ENCODE measurements at regions not wholly inside any gene's neighbourhood (a gene's known extent, or its start where the extent isn't known, plus 50 kb on each side); places are given as distances from the start of the nearest gene placed in this dataset.

DNA sequence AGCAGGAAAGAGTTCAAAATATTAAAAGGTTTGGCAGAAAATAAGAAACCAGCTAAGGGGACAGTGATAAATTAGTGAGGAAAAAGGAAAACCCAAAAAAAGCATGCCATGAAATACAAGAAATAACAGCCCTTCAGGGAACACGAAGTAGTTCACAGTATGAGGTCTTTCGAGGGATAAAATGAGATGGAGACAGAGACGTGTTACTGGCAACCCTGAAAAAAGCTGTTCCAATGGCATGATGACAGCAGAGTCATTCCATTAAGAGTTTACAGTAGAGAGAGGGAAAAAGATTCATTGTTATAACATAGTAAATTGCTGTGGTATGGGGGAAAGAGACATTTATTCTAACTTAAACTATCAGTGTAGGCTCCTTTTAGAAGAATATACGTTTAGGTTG is 391.2 kb downstream of the ANKRD7 start:
- no peak overlapping the region for H3K4me3 ChIP-seq (replicated peaks; ENCODE audit: low read depth, low read length)
- DNase-seq (ENCODE audit: low read depth): no peak

DNA sequence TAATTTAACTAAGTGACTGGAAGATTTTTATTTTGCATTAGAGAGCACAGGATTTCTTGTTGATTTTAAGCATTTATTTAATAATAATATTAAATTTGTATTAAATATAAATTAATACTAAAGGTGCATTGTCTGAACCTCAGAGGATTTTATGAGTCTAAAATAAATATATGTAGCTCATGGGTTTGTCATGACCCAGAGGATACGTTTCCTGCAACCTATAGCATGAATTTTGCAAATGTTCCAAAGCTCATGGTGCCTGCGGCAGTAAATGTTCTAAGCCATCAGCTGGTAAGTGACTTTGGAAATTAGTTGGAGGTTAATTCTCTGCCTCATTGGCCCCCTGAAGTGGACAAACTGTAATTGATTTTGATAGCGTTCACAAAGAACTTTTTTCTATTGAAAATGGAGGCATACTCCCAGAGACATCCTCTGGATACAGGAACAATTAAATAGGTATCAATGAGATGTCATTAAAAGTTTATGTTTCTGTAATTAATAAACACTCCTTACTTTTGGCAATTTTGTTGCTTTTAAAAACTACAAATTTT is 397.4 kb downstream of the ANKRD7 start:
- no peak overlapping the region for H3K4me3 ChIP-seq (replicated peaks; ENCODE audit: low read depth, low read length)
- TF ChIP-seq, protein P1, sequence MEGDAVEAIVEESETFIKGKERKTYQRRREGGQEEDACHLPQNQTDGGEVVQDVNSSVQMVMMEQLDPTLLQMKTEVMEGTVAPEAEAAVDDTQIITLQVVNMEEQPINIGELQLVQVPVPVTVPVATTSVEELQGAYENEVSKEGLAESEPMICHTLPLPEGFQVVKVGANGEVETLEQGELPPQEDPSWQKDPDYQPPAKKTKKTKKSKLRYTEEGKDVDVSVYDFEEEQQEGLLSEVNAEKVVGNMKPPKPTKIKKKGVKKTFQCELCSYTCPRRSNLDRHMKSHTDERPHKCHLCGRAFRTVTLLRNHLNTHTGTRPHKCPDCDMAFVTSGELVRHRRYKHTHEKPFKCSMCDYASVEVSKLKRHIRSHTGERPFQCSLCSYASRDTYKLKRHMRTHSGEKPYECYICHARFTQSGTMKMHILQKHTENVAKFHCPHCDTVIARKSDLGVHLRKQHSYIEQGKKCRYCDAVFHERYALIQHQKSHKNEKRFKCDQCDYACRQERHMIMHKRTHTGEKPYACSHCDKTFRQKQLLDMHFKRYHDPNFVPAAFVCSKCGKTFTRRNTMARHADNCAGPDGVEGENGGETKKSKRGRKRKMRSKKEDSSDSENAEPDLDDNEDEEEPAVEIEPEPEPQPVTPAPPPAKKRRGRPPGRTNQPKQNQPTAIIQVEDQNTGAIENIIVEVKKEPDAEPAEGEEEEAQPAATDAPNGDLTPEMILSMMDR (IDR thresholded peaks at IDR 0.05; ENCODE audit: low read length, missing control alignments): no peak
- DNase-seq (ENCODE audit: low read depth): no peak

More for the DNA sequence above, 391.2 kb downstream of the ANKRD7 start:
- TF ChIP-seq, protein P1 (IDR thresholded peaks at IDR 0.05; ENCODE audit: low read length, missing control alignments): no peak

DNA sequence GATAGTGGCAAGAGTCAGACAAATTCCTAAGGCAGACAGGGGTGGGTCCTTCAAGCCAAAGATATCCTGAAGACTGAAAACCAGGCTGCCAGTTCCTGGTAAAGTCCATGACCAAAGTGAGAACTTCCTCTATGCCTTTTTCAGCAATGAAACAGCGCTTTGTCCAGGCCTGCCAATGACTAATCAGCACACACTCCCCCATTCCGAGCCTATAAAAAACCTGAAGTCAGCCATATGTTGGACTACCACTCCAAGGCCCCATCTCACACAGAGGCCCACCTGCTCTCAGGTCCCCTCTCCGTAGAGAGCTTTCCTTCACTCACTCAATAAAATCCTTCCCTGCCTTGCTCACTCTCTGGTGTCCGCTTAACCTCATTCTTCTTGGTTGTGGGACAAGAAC is 402.2 kb downstream of the ANKRD7 start:
- TF ChIP-seq, protein P1 (IDR thresholded peaks at IDR 0.05; ENCODE audit: low read length, missing control alignments): no peak
- no peak for DNase-seq (ENCODE audit: low read depth)
- no peak overlapping the region for H3K4me3 ChIP-seq (replicated peaks; ENCODE audit: low read depth, low read length)

DNA sequence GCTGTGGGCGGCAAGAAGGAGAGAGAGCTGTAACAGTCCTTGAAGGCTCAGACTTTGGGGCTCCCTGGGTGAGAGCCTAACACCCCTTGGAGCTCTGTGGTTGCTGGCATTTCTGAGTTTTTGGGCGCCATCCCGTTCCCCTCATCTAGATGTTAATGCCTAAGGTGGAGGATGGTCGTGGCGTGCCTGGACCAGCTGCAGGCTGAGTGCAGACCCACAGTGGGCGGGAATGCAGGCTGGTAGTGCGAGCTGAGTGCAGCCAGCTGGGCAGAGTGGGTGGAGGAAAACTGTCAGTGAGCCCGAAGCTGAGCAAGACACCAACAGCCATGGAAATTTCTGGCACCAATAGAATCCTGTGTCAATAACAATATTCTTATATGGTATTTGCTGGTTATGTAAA is 403.0 kb downstream of the ANKRD7 start:
- H3K4me3 ChIP-seq (replicated peaks; ENCODE audit: low read depth, low read length): no peak overlapping the region
- TF ChIP-seq, protein P1 (IDR thresholded peaks at IDR 0.05; ENCODE audit: low read length, missing control alignments): no peak
- DNase-seq (ENCODE audit: low read depth): no peak

DNA sequence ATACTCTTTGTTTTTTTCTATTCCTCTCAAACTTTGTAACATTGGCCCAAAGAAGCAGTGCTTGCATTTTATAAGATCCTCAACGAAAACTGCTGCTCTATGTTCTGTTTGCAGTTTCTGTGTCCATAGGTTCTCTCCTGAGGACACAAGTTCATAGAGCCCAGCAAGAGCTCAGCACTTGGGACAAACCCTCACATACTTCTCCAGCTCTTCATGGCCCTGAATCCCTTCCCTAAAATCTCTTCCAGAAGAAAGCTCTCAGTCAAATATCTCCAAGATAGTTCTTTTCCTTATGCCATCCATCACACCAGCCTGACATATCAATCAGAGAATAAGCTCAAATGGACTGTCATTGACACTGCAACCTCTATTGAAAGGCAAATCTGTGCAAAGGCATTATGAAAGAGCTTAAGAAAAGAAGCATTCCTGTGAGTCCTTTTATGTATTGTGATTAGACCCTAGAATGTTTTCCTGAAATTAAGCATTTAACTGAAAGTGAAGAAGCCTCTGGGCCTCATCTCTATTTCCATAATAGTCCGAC is 405.5 kb downstream of the ANKRD7 start:
- TF ChIP-seq, protein P1 (IDR thresholded peaks at IDR 0.05; ENCODE audit: low read length, missing control alignments): no peak
- no peak overlapping the region for H3K4me3 ChIP-seq (replicated peaks; ENCODE audit: low read depth, low read length)
- DNase-seq (ENCODE audit: low read depth): no peak

DNA sequence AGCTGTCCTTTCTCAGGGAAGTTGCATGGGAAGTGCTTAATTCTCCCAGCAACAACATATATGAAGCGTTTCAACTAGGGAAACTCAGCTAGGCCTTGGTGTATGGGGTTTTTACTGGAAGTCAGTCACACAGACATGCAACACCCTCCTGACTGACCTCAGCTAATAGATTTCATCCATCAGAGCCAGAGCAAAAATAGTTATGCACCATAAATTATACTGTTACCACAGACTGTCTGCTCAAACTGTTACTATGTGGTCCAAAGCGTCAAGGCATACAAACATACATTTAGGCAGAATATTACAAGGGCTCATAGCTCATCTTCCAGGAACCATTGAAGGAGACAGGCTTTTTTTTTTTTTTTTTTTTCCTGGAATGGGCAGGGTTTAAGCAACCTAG is 417.9 kb downstream of the ANKRD7 start:
- no peak overlapping the region for H3K4me3 ChIP-seq (replicated peaks; ENCODE audit: low read depth, low read length)
- TF ChIP-seq, protein P1 (IDR thresholded peaks at IDR 0.05; ENCODE audit: low read length, missing control alignments): no peak
- DNase-seq (ENCODE audit: low read depth): no peak

DNA sequence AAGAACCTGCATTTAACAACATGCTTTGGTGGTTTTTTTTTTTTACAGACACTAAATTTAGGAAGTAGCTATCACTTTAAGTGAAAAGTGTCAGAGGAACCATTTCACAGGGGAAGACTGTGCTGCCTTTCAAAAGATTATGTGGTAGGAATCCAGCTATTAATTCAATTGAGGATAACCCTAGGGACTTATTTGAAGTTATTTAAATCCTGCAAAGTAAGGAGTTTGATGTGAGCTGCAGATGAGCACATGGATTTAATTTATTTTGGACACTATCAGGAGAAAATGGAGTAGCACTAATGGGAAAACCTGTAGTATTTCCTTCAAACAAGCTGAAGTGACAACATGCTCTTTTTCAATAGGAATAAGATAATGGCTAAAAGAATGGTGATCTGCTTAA is 419.8 kb downstream of the ANKRD7 start:
- DNase-seq (ENCODE audit: low read depth): no peak
- TF ChIP-seq, protein P1 (IDR thresholded peaks at IDR 0.05; ENCODE audit: low read length, missing control alignments): no peak
- H3K4me3 ChIP-seq (replicated peaks; ENCODE audit: low read depth, low read length): no peak overlapping the region
